PC-3 (cell line): ENCODE measurements at regions not wholly inside any gene's neighbourhood (a gene's known extent, or its start where the extent isn't known, plus 50 kb on each side); places are given as distances from the start of the nearest gene placed in this dataset.
"Not testable (repeated sequence)": the region's sequence is repeated elsewhere in the genome, so short reads cannot be mapped to it uniquely, and the experiment has no call there.

Experiments used
- ATAC-seq: fragments of 200-7000 bp; cut with Tn5 transposase; 2 replicates; pipeline ENCODE4 v1.9.1; 2020; ENCODE audit warnings: mild to moderate bottlenecking, moderate library complexity
- BruUV-seq: library from RNA; stranded (reverse); fragments of 400-500 nt; replicated peaks from 2 replicates; lab custom pipeline; 2021; lab: Mats Ljungman, UMichigan
- CTCF ChIA-PET: fragments of 300-600 bp; sonication (Branson Sonifier 250); formaldehyde crosslinking; loops from one replicate; lab custom pipeline; 2022; ENCODE audit warnings: antibody characterized with exemption; lab: Charles Lee
- POLR2A ChIA-PET: fragments of 300-600 bp; sonication (Branson Sonifier 250); formaldehyde crosslinking; loops from one replicate; lab custom pipeline; 2022; ENCODE audit warnings: antibody characterized with exemption; ENCODE audit not compliant: unreplicated experiment; lab: Charles Lee
- DNase-seq: peaks from one replicate; pipeline ENCODE4 v3.0.0-alpha.2; 2015
- H2AFZ ChIP-seq: fragments of 300-600 bp; sonication (generic); 2 replicates; pipeline ENCODE4 v1.6.0; 2016; ENCODE audit warnings: antibody characterized with exemption, low read length
- H3F3A ChIP-seq: fragments of 300-600 bp; sonication (generic); one replicate; pipeline ENCODE4 v1.6.0; 2017; ENCODE audit warnings: antibody characterized with exemption, low read length, control low read depth, mild to moderate bottlenecking; ENCODE audit not compliant: unreplicated experiment
- H3K27ac ChIP-seq: fragments of 300-600 bp; sonication (generic); 2 replicates; pipeline ENCODE4 v1.5.1; 2016; ENCODE audit warnings: mild to moderate bottlenecking, low read length
- H3K27me3 ChIP-seq: fragments of 300-600 bp; sonication (generic); 2 replicates; pipeline ENCODE4 v1.6.1; 2016; ENCODE audit warnings: low read length, mixed read lengths
- H3K36me3 ChIP-seq: fragments of 300-600 bp; sonication (generic); 2 replicates; pipeline ENCODE4 v1.6.1; 2016; ENCODE audit warnings: low read depth, mixed run types, low read length, mixed read lengths
- H3K4me1 ChIP-seq: fragments of 300-600 bp; sonication (generic); 2 replicates; pipeline ENCODE4 v1.5.1; 2016; ENCODE audit warnings: low read length; ENCODE audit not compliant: insufficient read depth
- H3K4me2 ChIP-seq: fragments of 300-600 bp; sonication (generic); 2 replicates; pipeline ENCODE4 v1.6.0; 2016; ENCODE audit warnings: low read length
- H3K4me3 ChIP-seq: fragments of 300-600 bp; sonication (generic); 2 replicates; pipeline ENCODE4 v1.5.1; 2016; ENCODE audit warnings: mild to moderate bottlenecking, low read length, mixed read lengths
- H3K79me2 ChIP-seq: fragments of 300-600 bp; sonication (generic); 2 replicates; pipeline ENCODE4 v1.6.1; 2017; ENCODE audit warnings: low read length, mixed read lengths
- H3K9ac ChIP-seq: fragments of 300-600 bp; sonication (generic); 2 replicates; pipeline ENCODE4 v1.6.0; 2016; ENCODE audit warnings: mild to moderate bottlenecking, low read length
- H3K9me2 ChIP-seq: fragments of 300-600 bp; sonication (generic); replicated peaks from 2 replicates; pipeline ENCODE4 v1.6.1; 2016; ENCODE audit warnings: mixed run types, low read length, mixed read lengths
- H3K9me3 ChIP-seq: fragments of 300-600 bp; sonication (generic); 2 replicates; pipeline ENCODE4 v1.6.1; 2016; ENCODE audit warnings: low read length, mixed read lengths
- H4K20me1 ChIP-seq: fragments of 300-600 bp; sonication (generic); 2 replicates; pipeline ENCODE4 v1.6.1; 2016; ENCODE audit warnings: low read length, mixed read lengths
- EZH2 ChIP-seq: fragments of 300-600 bp; sonication (generic); IDR thresholded peaks from one replicate; pipeline ENCODE4 v1.6.1; 2017; ENCODE audit warnings: antibody characterized with exemption, mild to moderate bottlenecking, low read length; ENCODE audit not compliant: unreplicated experiment
- EZH2phosphoT487 ChIP-seq: fragments of 300-600 bp; sonication (generic); IDR thresholded peaks from 2 replicates; pipeline ENCODE4 v1.6.1; 2018; ENCODE audit warnings: mild to moderate bottlenecking, antibody characterized with exemption, low read length, borderline replicate concordance
- intact Hi-C: fragments of 100-400 bp; cut with micrococcal nuclease; formaldehyde crosslinking; loops from 2 replicates; pipeline ENCODE4 v1.9.0; 2023
- TF ChIP-seq, protein P1 (sequence below): fragments of 300-600 bp; sonication (generic); conservative IDR thresholded peaks from 2 replicates; pipeline ENCODE4 v1.5.1; 2017; ENCODE audit warnings: antibody characterized with exemption, low read depth, mild to moderate bottlenecking, low read length

GRCh38 chr15:29514926-29515325 lies 245.3 kb upstream of the NSMCE3 start:
- ATAC-seq (no peak), DNase-seq (no peak)
- Histone ChIP-seq H2AFZ (no peak overlapping the region), H3K4me3 (no peak overlapping the region), H3K4me2 (no peak overlapping the region), H3K27ac (no peak overlapping the region), H3K36me3 (no peaks in the 10 kb centered on the region), H3K27me3 (peaks cover 34% of the 10 kb centered on the region), H3K9ac (no peak overlapping the region), H3K9me2 (0 out of 2 replicates have a peak, but pooled peaks cover 3% of the 10 kb centered on the region), H3K9me3 (no peaks in the 10 kb centered on the region), H4K20me1 (no peaks in the 10 kb centered on the region), H3K79me2 (no peaks in the 10 kb centered on the region), H3K4me1 (no peaks in the 10 kb centered on the region), H3F3A (no peaks in the 10 kb centered on the region)
- ChIA-PET CTCF (no interaction called here), POLR2A (no interaction called here)
- no TSS peak for BruUV-seq
- intact Hi-C loops: no loop called here
- TF ChIP-seq EZH2 (no peak), EZH2phosphoT487 (no peak)
- TF ChIP-seq, protein P1, sequence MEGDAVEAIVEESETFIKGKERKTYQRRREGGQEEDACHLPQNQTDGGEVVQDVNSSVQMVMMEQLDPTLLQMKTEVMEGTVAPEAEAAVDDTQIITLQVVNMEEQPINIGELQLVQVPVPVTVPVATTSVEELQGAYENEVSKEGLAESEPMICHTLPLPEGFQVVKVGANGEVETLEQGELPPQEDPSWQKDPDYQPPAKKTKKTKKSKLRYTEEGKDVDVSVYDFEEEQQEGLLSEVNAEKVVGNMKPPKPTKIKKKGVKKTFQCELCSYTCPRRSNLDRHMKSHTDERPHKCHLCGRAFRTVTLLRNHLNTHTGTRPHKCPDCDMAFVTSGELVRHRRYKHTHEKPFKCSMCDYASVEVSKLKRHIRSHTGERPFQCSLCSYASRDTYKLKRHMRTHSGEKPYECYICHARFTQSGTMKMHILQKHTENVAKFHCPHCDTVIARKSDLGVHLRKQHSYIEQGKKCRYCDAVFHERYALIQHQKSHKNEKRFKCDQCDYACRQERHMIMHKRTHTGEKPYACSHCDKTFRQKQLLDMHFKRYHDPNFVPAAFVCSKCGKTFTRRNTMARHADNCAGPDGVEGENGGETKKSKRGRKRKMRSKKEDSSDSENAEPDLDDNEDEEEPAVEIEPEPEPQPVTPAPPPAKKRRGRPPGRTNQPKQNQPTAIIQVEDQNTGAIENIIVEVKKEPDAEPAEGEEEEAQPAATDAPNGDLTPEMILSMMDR: no peak

DNA sequence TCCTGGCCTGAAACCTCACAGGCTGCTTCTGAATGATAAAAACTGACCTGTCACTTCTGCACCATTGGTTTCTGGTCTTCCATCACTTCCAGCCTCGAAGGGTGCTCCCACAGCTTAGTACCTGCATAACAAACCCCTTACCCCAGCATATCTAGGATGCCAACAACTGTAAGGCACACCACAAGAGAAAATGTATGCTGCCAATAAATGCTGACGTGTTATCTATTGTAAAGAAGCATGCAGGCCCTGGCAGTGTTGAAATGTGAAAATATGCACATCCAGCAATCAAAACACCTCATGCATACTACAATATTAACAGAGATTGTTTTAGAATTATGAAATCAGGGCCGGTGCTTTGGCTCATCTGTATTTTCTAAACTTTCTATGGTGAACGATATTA lies 242.0 kb upstream of the NSMCE3 start:
- CTCF ChIA-PET: no interaction called here
- Histone ChIP-seq H3F3A (no peaks in the 10 kb centered on the region), H3K36me3 (no peaks in the 10 kb centered on the region), H3K4me2 (no peak overlapping the region), H3K79me2 (no peaks in the 10 kb centered on the region), H3K27ac (no peak overlapping the region), H3K4me1 (no peaks in the 10 kb centered on the region), H3K9ac (no peak overlapping the region), H3K9me3 (no peaks in the 10 kb centered on the region), H3K27me3 (peaks cover 34% of the 10 kb centered on the region), H3K9me2 (0 out of 2 replicates have a peak, but pooled peaks cover 3% of the 10 kb centered on the region), H3K4me3 (no peak overlapping the region), H2AFZ (no peak overlapping the region), H4K20me1 (no peaks in the 10 kb centered on the region)
- POLR2A ChIA-PET: no interaction called here
- no peak for DNase-seq
- BruUV-seq: no TSS peak
- ATAC-seq: no peak
- TF ChIP-seq EZH2 (no peak), EZH2phosphoT487 (no peak)
- TF ChIP-seq, protein P1: no peak
- intact Hi-C loops: no loop called here

- H3K27me3 ChIP-seq: peaks cover 27% of the 10 kb centered on the region
- H3F3A ChIP-seq, H3K9me2 ChIP-seq, H3K4me2 ChIP-seq, H3K36me3 ChIP-seq, POLR2A ChIA-PET, H3K9me3 ChIP-seq, DNase-seq, H3K9ac ChIP-seq, intact Hi-C loops, H4K20me1 ChIP-seq, H3K79me2 ChIP-seq, H3K4me3 ChIP-seq, BruUV-seq, H3K27ac ChIP-seq, H2AFZ ChIP-seq, H3K4me1 ChIP-seq, CTCF ChIA-PET, ATAC-seq: not testable (repeated sequence)
These were observed 235.9 kb upstream of the NSMCE3 start for GRCh38 chr15:29505535-29505934.
